CD14-positive monocyte (primary cell): ENCODE measurements at regions not wholly inside any gene's neighbourhood (a gene's known extent, or its start where the extent isn't known, plus 50 kb on each side); places are given as distances from the start of the nearest gene placed in this dataset.

Source experiments
- DNase-seq, 3 donors: peaks; one replicate each; pipeline ENCODE4 v3.0.0-alpha.2; 2011 to 2022
- H2AFZ ChIP-seq: 2 replicates; pipeline ENCODE4 v1.6.0; 2012; ENCODE audit warnings: mild to moderate bottlenecking, low read depth, low read length, inconsistent platforms; ENCODE audit not compliant: insufficient read depth, poor library complexity, severe bottlenecking
- H3K27ac ChIP-seq, 2 donors: 1 replicate in 1 of 2; 2 replicates in 1 of 2; pipeline ENCODE4 v1.5.1; 2012 to 2013; ENCODE audit warnings: low read length in 2 of 2, control low read depth in 1 of 2, inconsistent platforms in 1 of 2, low read depth in 1 of 2, mild to moderate bottlenecking in 1 of 2
- H3K27me3 ChIP-seq, 2 donors: one replicate each; pipeline versions ENCODE4 v1.6.0 to v1.6.1; 2011 to 2013; ENCODE audit warnings: low read length in 2 of 2; ENCODE audit not compliant: control insufficient read depth in 2 of 2, insufficient read depth in 2 of 2
- H3K36me3 ChIP-seq, 2 donors: replicated peaks in 1 of 2; 1 replicate in 1 of 2; 2 replicates in 1 of 2; pipeline versions ENCODE4 v1.5.1 to v1.6.1; 2012 to 2013; ENCODE audit warnings: low read length in 2 of 2, control low read depth in 1 of 2, inconsistent platforms in 1 of 2, mild to moderate bottlenecking in 1 of 2; ENCODE audit not compliant: insufficient read depth in 2 of 2, control insufficient read depth in 1 of 2
- H3K4me1 ChIP-seq, 2 donors: 1 replicate in 1 of 2; 2 replicates in 1 of 2; pipeline versions ENCODE4 v1.5.1 to v1.6.1; 2012 to 2013; ENCODE audit warnings: low read length in 2 of 2, control low read depth in 1 of 2, inconsistent platforms in 1 of 2, mild to moderate bottlenecking in 1 of 2, moderate library complexity in 1 of 2; ENCODE audit not compliant: insufficient read depth in 2 of 2, control insufficient read depth in 1 of 2
- H3K4me2 ChIP-seq: replicated peaks from 2 replicates; pipeline ENCODE3; 2012; ENCODE audit warnings: low read length, moderate library complexity, mild to moderate bottlenecking; ENCODE audit not compliant: poor library complexity, severe bottlenecking; ENCODE audit errors: extremely low read depth
- H3K4me3 ChIP-seq, 3 experiments: fragments of 200-600 bp in 1 of 3; sonication (generic) in 1 of 3; replicated peaks in 1 of 3; 1 replicate in 2 of 3; 2 replicates in 1 of 3; pipeline ENCODE4 v1.5.1; 2011 to 2013; ENCODE audit warnings: low read length in 3 of 3, mild to moderate bottlenecking in 3 of 3, control low read depth in 2 of 3, low read depth in 2 of 3, inconsistent platforms in 1 of 3, moderate library complexity in 1 of 3
- H3K79me2 ChIP-seq: 2 replicates; pipeline ENCODE4 v1.6.0; 2012; ENCODE audit warnings: mild to moderate bottlenecking, control low read depth, inconsistent platforms, low read length, moderate library complexity; ENCODE audit not compliant: insufficient read depth
- H3K9ac ChIP-seq: 2 replicates; pipeline ENCODE4 v1.6.0; 2017; ENCODE audit warnings: low read length, mild to moderate bottlenecking; ENCODE audit not compliant: insufficient read depth, poor library complexity, severe bottlenecking
- H3K9me3 ChIP-seq, 2 donors: replicated peaks in 1 of 2; 1 replicate in 1 of 2; 2 replicates in 1 of 2; pipeline versions ENCODE4 v1.5.1 to v1.6.1; 2012 to 2013; ENCODE audit warnings: low read length in 2 of 2, control low read depth in 1 of 2; ENCODE audit not compliant: control insufficient read depth in 1 of 2, insufficient read depth in 1 of 2
- H4K20me1 ChIP-seq: 2 replicates; pipeline ENCODE4 v1.6.0; 2012; ENCODE audit warnings: mild to moderate bottlenecking, low read length, control low read depth, moderate library complexity; ENCODE audit not compliant: insufficient read depth
- H3K27ac Mint-ChIP-seq, 7 donors: one replicate each; pipeline ENCODE4 v1.8.0; 2020; ENCODE audit warnings: mild to moderate bottlenecking in 7 of 7, mixed read lengths in 7 of 7, moderate library complexity in 6 of 7, inconsistent platforms in 2 of 7
- H3K27me3 Mint-ChIP-seq, 3 donors: one replicate each; pipeline ENCODE4 v1.8.0; 2021 to 2022; ENCODE audit warnings: low read depth in 3 of 3, mild to moderate bottlenecking in 3 of 3, mixed read lengths in 3 of 3, moderate library complexity in 3 of 3, inconsistent platforms in 1 of 3
- H3K36me3 Mint-ChIP-seq, 2 donors: one replicate each; pipeline ENCODE4 v1.8.0; 2020; ENCODE audit warnings: mixed read lengths in 2 of 2, inconsistent platforms in 1 of 2, mild to moderate bottlenecking in 1 of 2
- H3K4me1 Mint-ChIP-seq: one replicate; pipeline ENCODE4 v1.8.0; 2020; ENCODE audit warnings: mild to moderate bottlenecking, mixed read lengths
- H3K4me3 Mint-ChIP-seq, 2 donors: one replicate each; pipeline ENCODE4 v1.8.0; 2020; ENCODE audit warnings: mild to moderate bottlenecking in 2 of 2, mixed read lengths in 2 of 2, moderate library complexity in 1 of 2
- H3K9me3 Mint-ChIP-seq, 7 donors: one replicate each; pipeline ENCODE4 v1.8.0; 2020 to 2022; ENCODE audit warnings: mixed read lengths in 7 of 7, mild to moderate bottlenecking in 6 of 7, moderate library complexity in 6 of 7, inconsistent platforms in 2 of 7
- WGBS: methylation state at CpG from one replicate; pipeline ENCODE4 v1.1.5; 2013; ENCODE audit warnings: missing lambda C conversion rate; ENCODE audit not compliant: insufficient coverage; 5-methylcytosine and 5-hydroxymethylcytosine counted together
- intact Hi-C, 2 donors: fragments of 100-400 bp; cut with micrococcal nuclease; formaldehyde crosslinking; loops; one replicate each; pipeline versions ENCODE4 v1.15.0 to v1.15.1; 2023
- TF ChIP-seq, protein P1 (sequence below): fragments of 200-600 bp; IDR thresholded peaks from one replicate; pipeline ENCODE4 v1.8.0; 2022; ENCODE audit warnings: antibody characterized with exemption, mild to moderate bottlenecking

DNA sequence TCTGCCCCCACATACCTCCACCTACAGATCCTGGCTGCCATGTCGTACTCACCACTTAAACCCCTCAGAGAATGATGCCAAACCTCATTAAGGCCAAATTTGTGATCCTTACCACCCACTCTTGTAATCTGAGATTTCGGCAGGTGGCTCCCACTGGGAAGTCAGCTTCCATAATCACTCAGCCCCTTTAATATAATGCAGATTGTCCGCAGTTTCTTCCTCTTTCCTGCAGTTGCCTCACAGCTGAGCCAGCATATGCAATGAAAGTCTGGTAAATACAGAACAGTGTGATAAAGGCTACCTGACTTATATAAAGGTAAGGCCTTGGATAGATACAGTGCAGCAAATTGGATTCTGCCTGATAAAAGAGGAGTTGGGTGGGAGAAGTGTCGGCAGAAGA is 515.2 kb upstream of the TENM4 start:
- H2AFZ ChIP-seq, result no peak overlapping the region
- Mint-ChIP-seq H3K27ac (no peak overlapping the region), H3K27me3 (no peaks in the 10 kb centered on the region), H3K36me3 (no peaks in the 10 kb centered on the region), H3K4me1 (no peaks in the 10 kb centered on the region), H3K9me3 (peaks cover 0 to 13% (median 6%) of the 10 kb centered on the region in 7 donors), H3K4me3 (no peak overlapping the region)
- no peak overlapping the region for H3K27ac ChIP-seq
- H4K20me1 ChIP-seq, result no peaks in the 10 kb centered on the region
- no peak overlapping the region for H3K9ac ChIP-seq
- no peaks in the 10 kb centered on the region for H3K79me2 ChIP-seq
- H3K27me3 ChIP-seq, result no peaks in the 10 kb centered on the region
- peaks cover 9% of the 10 kb centered on the region in 2 donors for H3K9me3 ChIP-seq
- TF ChIP-seq, protein P1, sequence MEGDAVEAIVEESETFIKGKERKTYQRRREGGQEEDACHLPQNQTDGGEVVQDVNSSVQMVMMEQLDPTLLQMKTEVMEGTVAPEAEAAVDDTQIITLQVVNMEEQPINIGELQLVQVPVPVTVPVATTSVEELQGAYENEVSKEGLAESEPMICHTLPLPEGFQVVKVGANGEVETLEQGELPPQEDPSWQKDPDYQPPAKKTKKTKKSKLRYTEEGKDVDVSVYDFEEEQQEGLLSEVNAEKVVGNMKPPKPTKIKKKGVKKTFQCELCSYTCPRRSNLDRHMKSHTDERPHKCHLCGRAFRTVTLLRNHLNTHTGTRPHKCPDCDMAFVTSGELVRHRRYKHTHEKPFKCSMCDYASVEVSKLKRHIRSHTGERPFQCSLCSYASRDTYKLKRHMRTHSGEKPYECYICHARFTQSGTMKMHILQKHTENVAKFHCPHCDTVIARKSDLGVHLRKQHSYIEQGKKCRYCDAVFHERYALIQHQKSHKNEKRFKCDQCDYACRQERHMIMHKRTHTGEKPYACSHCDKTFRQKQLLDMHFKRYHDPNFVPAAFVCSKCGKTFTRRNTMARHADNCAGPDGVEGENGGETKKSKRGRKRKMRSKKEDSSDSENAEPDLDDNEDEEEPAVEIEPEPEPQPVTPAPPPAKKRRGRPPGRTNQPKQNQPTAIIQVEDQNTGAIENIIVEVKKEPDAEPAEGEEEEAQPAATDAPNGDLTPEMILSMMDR, result no peak
- no peaks in the 10 kb centered on the region for H3K36me3 ChIP-seq
- no peaks in the 10 kb centered on the region for H3K4me1 ChIP-seq
- intact Hi-C loops, result no loop called here
- WGBS, result 80% methylated on average over 2 of the region's 4 CpGs
- H3K4me2 ChIP-seq, result no peak overlapping the region
- DNase-seq, result no peak
- H3K4me3 ChIP-seq, result no peak overlapping the region

DNA sequence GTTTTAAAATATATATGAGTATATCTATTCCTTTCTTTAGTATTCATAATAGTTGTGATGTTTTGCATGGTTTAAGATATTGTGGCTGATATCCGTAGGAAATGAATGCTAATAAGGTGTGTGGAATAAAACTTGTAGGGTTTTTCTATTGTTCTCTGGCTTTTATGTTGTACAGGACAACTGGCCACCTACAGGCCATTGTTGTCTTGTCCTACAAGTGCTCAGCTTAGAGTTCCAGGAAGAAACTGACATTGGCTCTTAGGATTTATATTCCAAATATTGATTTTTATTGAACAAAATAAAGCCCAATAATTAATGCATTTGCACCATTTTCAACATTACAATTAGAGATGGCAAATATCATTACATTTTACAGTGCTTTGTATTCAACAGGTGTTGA is 512.8 kb upstream of the TENM4 start:
- Histone ChIP-seq H3K4me1 (no peaks in the 10 kb centered on the region), H4K20me1 (no peaks in the 10 kb centered on the region), H3K4me3 (no peak overlapping the region), H3K4me2 (no peak overlapping the region), H3K79me2 (no peaks in the 10 kb centered on the region), H3K27me3 (no peaks in the 10 kb centered on the region), H2AFZ (no peak overlapping the region), H3K9me3 (peaks cover 0 to 2% of the 10 kb centered on the region in 2 donors), H3K27ac (no peak overlapping the region), H3K9ac (no peak overlapping the region), H3K36me3 (no peaks in the 10 kb centered on the region)
- Mint-ChIP-seq H3K9me3 (peaks cover 0 to 10% (median 2%) of the 10 kb centered on the region in 7 donors), H3K4me1 (no peaks in the 10 kb centered on the region), H3K36me3 (no peaks in the 10 kb centered on the region), H3K4me3 (no peak overlapping the region), H3K27me3 (no peaks in the 10 kb centered on the region), H3K27ac (no peak overlapping the region)
- no peak for DNase-seq
- TF ChIP-seq, protein P1, result no peak
- intact Hi-C loops, result no loop called here
- WGBS, result no CpG with 5 or more reads among the region's 1 CpG
